Lung (tissue), 11 donors: ENCODE measurements at regions not wholly inside any gene's neighbourhood (a gene's known extent, or its start where the extent isn't known, plus 50 kb on each side); places are given as distances from the start of the nearest gene placed in this dataset.

ENCODE experiments used
- ATAC-seq: fragments of 200-7000 bp; cut with Tn5 transposase; one replicate; pipeline ENCODE4 v1.9.1; 2020; ENCODE audit warnings: moderate number of reproducible peaks; ENCODE audit not compliant: insufficient read depth, low FRiP score
- DNase-seq, 3 donors: peaks; one replicate each; pipeline ENCODE4 v3.0.0-alpha.2; 2013 to 2017
- H3K27ac ChIP-seq, 2 donors: one replicate each; pipeline ENCODE4 v1.5.1; 2013; ENCODE audit warnings: mild to moderate bottlenecking in 2 of 2, moderate library complexity in 2 of 2, control low read depth in 1 of 2, inconsistent platforms in 1 of 2, low read depth in 1 of 2, low read length in 1 of 2
- H3K27me3 ChIP-seq, 3 donors: one replicate each; pipeline ENCODE4 v1.5.1; 2013; ENCODE audit warnings: low read length in 2 of 3; ENCODE audit not compliant: control insufficient read depth in 3 of 3, insufficient read depth in 3 of 3
- H3K36me3 ChIP-seq, 4 donors: one replicate each; pipeline ENCODE4 v1.5.1; 2013; ENCODE audit warnings: low read length in 4 of 4, mild to moderate bottlenecking in 1 of 4, moderate library complexity in 1 of 4; ENCODE audit not compliant: control insufficient read depth in 4 of 4, insufficient read depth in 4 of 4
- H3K4me1 ChIP-seq, 5 donors: one replicate each; pipeline ENCODE4 v1.5.1; 2013; ENCODE audit warnings: low read length in 5 of 5, mild to moderate bottlenecking in 2 of 5, moderate library complexity in 1 of 5; ENCODE audit not compliant: control insufficient read depth in 5 of 5, insufficient read depth in 5 of 5
- H3K4me3 ChIP-seq: one replicate; pipeline ENCODE4 v1.5.1; 2013; ENCODE audit warnings: mild to moderate bottlenecking, control low read depth, moderate library complexity
- H3K9ac ChIP-seq, 2 donors: one replicate each; pipeline ENCODE4 v1.5.1; 2013; ENCODE audit warnings: low read length in 2 of 2, control low read depth in 1 of 2; ENCODE audit not compliant: insufficient read depth in 1 of 2
- H3K9me3 ChIP-seq, 4 donors: one replicate each; pipeline ENCODE4 v1.5.1; 2013; ENCODE audit warnings: low read length in 3 of 4, mild to moderate bottlenecking in 1 of 4, moderate library complexity in 1 of 4; ENCODE audit not compliant: control insufficient read depth in 4 of 4, insufficient read depth in 3 of 4
- CTCF ChIP-seq: IDR thresholded peaks from 2 replicates; pipeline ENCODE4 v1.5.1; 2012; ENCODE audit warnings: mild to moderate bottlenecking; ENCODE audit errors: control extremely low read depth, extremely low read depth
- WGBS, 2 donors: extraction: QIAGEN DNeasy Blood & Tissue Kit; methylation state at CpG; one replicate each; pipeline ENCODE4 v1.1.7; 2013; 5-methylcytosine and 5-hydroxymethylcytosine counted together
- donor health status: control.
- donor health status: control.
- donor health status: Bipolar disorder and iron deficiency.
- donor health status: healthy.
- donor health status: DM: yes; HTN: yes; CAD: no.

- WGBS, 2 donors: 15 to 32% methylated on average over 11 of the region's 11 CpGs
- TF ChIP-seq CTCF: no peak
- Histone ChIP-seq H3K9ac (peak overlapping the region in 1 of 2 donors; percentile 2), H3K4me1 (peaks cover 0 to 37% (median 8%) of the 10 kb centered on the region in 5 donors), H3K9me3 (no peaks in the 10 kb centered on the region), H3K4me3 (no peak overlapping the region), H3K27me3 (no peaks in the 10 kb centered on the region), H3K36me3 (no peaks in the 10 kb centered on the region), H3K27ac (peak overlapping the region in 1 of 2 donors; percentile 65)
- ATAC-seq: peak; percentile 66
- peak; percentile 51 to 82 (median 73) for DNase-seq
These were observed 217.9 kb upstream of the BTG1 start for GRCh38 chr12:92363295-92364146.

- no peak overlapping the region for H3K4me3 ChIP-seq
- H3K27ac ChIP-seq: peak overlapping the region in 1 of 2 donors; percentile 9
- TF ChIP-seq CTCF: no peak
- DNase-seq (no peak), ATAC-seq (no peak)
- no peaks in the 10 kb centered on the region for H3K36me3 ChIP-seq
- no peaks in the 10 kb centered on the region for H3K27me3 ChIP-seq
- H3K9ac ChIP-seq: no peak overlapping the region
- H3K9me3 ChIP-seq: no peaks in the 10 kb centered on the region
- 24 to 35% methylated on average over 3 of the region's 3 CpGs for WGBS, 2 donors
- peaks cover 0 to 37% (median 8%) of the 10 kb centered on the region in 5 donors for H3K4me1 ChIP-seq
These were observed 217.1 kb upstream of the BTG1 start for GRCh38 chr12:92362785-92363184.

- no peak overlapping the region for H3K4me3 ChIP-seq
- no peaks in the 10 kb centered on the region for H3K9me3 ChIP-seq
- 68 to 76% methylated on average over 6 of the region's 6 CpGs for WGBS, 2 donors
- H3K27ac ChIP-seq: no peak overlapping the region
- ATAC-seq: no peak
- H3K27me3 ChIP-seq: no peaks in the 10 kb centered on the region
- H3K36me3 ChIP-seq: no peaks in the 10 kb centered on the region
- TF ChIP-seq CTCF: no peak
- DNase-seq: peak in 1 of 3 donors; percentile 35
- H3K9ac ChIP-seq: no peak overlapping the region
- H3K4me1 ChIP-seq: peaks cover 0 to 37% (median 8%) of the 10 kb centered on the region in 5 donors
These were observed 216.5 kb upstream of the BTG1 start for GRCh38 chr12:92362126-92362525.

GRCh38 chr12:92360543-92360942, 214.9 kb upstream of the BTG1 start:
- no peak overlapping the region for H3K9ac ChIP-seq
- DNase-seq (no peak), ATAC-seq (no peak)
- H3K36me3 ChIP-seq: no peaks in the 10 kb centered on the region
- H3K27me3 ChIP-seq: no peaks in the 10 kb centered on the region
- no peak overlapping the region for H3K4me3 ChIP-seq
- no peak overlapping the region for H3K27ac ChIP-seq
- peaks cover 2 to 37% (median 8%) of the 10 kb centered on the region in 5 donors for H3K4me1 ChIP-seq
- WGBS, 2 donors: 66 to 81% methylated on average over 2 of the region's 2 CpGs
- no peaks in the 10 kb centered on the region for H3K9me3 ChIP-seq
- no peak for TF ChIP-seq CTCF
